Cardiac fibroblast (primary cell): ENCODE measurements at regions not wholly inside any gene's neighbourhood (a gene's known extent, or its start where the extent isn't known, plus 50 kb on each side); places are given as distances from the start of the nearest gene placed in this dataset.

Experiments
- DNase-seq, 2 donors: peaks; one replicate each; pipeline versions ENCODE4 v3.0.0 to v3.0.0-alpha.2; 2010; ENCODE audit warnings: low read depth in 2 of 2
- H3K4me3 ChIP-seq, 2 donors: replicated peaks in 1 of 2; 1 replicate in 1 of 2; 2 replicates in 1 of 2; pipeline ENCODE4 v1.5.1; 2011; ENCODE audit warnings: low read depth in 2 of 2, low read length in 2 of 2, mild to moderate bottlenecking in 2 of 2, moderate library complexity in 1 of 2
- TF ChIP-seq, protein P1 (sequence below): IDR thresholded peaks from one replicate; pipeline ENCODE4 v1.5.1; 2011; ENCODE audit warnings: low read depth, mild to moderate bottlenecking, low read length, inconsistent platforms

DNA sequence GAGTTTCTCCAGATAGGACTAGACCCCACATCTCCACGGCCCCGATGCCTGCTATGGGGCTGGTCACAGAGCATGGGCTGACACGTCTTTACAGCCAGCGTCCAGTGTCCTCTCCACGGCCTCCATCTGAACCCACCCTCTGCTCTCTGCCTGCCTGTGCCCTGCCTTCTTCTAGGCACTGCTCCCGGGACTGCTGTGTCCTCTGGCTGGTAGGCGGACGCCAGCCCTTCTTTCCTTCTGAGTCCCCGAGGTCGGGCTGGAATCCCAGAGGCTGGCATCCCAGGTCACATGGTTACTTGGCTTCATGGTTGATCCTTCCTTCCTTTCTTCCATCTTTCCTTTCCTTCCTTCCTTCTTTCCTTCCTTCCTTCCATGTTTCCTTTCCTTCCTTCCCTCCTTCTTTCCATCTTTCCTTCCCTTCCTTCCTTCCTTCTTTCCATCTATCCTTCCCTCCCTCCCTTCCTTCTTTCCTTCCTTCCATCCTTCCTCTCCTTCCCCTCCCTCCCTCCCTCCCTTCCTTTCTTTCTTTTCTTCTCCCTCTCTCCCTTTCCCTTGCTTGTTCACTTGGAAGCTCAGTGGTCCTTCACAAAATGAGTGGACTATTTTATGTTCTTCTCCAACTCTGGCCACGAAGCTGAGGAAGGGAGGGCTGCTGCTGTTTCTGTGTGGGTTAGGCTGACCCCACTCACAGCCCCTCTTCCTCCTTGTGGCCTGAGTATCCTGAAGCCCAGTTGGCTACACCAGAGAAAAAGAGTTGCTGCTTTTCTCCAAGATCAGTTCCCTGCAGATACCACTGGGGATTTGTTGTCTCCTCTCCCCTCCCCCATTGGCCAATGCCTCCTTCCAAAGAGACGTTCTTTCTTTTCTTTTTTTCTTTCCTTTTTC, 66.8 kb upstream of the NEURL1B start:
- H3K4me3 ChIP-seq = no peak overlapping the region
- TF ChIP-seq, protein P1, sequence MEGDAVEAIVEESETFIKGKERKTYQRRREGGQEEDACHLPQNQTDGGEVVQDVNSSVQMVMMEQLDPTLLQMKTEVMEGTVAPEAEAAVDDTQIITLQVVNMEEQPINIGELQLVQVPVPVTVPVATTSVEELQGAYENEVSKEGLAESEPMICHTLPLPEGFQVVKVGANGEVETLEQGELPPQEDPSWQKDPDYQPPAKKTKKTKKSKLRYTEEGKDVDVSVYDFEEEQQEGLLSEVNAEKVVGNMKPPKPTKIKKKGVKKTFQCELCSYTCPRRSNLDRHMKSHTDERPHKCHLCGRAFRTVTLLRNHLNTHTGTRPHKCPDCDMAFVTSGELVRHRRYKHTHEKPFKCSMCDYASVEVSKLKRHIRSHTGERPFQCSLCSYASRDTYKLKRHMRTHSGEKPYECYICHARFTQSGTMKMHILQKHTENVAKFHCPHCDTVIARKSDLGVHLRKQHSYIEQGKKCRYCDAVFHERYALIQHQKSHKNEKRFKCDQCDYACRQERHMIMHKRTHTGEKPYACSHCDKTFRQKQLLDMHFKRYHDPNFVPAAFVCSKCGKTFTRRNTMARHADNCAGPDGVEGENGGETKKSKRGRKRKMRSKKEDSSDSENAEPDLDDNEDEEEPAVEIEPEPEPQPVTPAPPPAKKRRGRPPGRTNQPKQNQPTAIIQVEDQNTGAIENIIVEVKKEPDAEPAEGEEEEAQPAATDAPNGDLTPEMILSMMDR = no peak
- DNase-seq = no peak

DNA sequence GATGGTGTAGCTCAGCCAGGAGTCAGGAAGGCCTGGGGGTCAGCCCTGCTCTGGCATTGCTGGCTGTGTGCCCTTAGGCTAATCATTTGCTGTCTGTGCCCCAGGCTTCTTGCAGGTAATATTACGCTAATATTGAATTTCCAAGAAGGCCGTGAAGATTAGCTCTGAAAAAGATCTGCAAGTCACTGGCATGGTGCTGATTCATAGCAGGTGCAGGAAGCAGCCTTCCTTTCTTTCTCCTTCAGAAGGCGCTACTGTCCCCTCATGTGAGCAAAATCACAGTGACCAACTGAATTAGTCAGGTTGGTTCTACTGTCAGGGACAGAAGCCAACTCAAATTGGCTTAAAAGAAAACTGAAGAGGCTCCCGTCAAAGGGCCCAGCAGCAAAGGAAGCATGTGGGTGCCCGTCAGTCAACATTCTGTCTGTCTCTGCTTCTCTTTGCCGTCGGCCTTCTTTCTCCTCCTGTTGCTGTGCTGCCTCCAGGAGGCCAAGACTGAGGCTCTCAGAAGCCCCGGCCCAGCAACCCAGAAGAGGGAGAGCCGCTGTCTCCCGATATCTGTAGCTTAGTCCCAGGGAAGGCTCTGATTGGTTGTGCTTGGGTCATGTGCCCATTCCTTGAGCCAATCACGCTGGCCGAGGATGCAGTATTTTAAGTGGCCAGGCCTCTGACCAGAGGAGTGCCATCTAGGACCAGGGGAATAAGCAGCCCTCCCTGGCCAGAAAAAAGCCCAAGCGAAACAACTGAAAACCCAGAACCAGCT, 67.8 kb upstream of the NEURL1B start:
- no peak for DNase-seq
- no peak overlapping the region for H3K4me3 ChIP-seq
- TF ChIP-seq, protein P1 = no peak

DNA sequence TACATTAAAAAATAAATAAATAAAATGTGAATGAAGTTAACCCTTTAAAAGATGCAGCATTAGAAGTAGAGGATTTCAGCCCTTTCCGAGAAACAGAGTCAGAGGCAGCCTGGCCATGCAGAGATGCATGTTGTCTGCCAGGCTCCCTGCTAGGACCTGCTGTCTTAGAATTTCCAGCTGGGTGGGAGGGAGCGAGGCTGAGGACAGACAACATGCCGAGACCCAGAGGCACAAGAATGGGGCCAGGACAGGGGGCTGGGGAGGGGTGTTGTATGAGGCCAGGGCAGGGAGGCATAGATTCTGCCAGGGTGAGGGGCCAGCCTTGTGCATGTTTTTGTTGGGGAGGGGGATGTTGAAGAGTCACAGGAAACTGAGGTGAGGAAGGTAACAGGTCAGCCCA, 68.6 kb upstream of the NEURL1B start:
- TF ChIP-seq, protein P1 = no peak
- no peak overlapping the region for H3K4me3 ChIP-seq
- DNase-seq = no peak

DNA sequence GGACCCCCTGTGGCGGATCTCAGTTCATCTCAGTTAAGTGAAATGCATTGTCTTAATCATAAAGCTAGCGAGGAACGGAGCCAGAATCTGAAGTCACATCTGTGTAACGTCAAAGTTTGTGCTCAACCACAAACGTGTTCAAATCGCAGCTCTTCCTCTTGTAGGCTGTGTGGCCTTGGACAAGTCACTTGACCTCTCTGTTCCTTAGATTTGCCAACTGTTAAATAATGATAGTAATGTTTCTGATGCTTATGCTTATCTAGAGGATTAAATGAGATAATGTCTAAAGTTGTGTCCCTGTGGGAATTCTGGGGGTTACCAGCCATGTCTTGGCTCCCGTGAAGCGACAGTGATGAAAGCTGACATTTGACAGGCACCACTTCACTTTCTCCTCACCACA, 69.2 kb upstream of the NEURL1B start:
- no peak for DNase-seq
- no peak overlapping the region for H3K4me3 ChIP-seq
- TF ChIP-seq, protein P1 = no peak

DNA sequence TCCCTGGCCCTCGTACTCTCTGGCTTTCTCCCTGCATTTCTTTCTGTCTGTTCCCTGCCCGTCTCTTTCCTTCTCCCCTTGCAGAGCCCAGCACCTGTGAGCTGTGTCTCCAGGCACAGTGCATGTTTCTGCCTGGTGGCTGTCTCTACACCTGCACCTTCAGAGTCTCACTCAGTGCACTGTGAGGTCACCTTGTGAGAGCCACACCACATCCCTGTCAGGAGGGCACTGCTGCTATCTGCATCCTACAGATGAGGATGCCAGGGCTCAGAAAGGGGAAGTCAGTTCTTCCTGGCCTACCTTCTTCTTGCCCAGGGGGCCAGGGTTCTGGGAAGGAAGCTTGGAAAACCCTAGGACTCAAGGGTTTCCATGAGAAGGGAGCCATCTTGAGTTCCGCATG, 69.7 kb upstream of the NEURL1B start:
- TF ChIP-seq, protein P1 = no peak
- no peak for DNase-seq
- H3K4me3 ChIP-seq = no peak overlapping the region

DNA sequence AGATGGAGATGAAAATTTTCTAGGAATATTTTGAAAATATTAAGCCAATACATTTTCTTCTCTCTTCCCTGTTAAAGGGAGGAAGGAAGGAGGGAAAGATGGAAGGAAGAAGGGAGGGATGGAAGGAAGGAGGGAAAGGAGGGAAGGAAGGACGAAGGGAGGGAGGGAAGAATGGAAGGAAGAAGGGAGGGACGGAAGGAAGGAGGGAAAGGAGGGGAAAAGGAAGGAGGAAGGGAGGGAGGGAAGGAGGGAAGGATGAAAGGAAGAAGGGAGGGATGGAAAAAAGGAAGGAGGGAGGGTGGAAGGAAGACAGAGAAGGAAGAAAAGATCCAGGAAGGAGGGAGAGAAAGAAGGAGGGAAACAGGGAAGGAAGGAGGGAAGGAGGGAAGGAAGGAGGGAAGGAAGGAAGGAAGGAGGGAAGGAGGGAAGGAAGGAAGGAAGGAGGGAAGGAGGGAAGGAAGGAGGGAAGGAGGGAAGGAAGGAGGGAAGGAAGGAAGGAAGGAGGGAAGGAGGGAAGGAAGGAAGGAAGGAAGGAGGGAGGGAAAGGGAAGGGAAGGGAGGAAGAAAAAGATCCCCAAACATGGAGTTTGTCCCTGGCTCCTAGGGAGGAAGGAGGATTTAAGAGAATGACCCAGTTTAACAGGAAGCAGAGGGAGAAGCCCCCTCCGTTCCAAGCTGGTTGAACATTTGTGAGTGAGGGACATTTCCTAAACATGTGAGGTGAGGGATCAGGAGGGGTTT, 70.3 kb upstream of the NEURL1B start:
- DNase-seq = no peak
- no peak overlapping the region for H3K4me3 ChIP-seq
- TF ChIP-seq, protein P1 = no peak
